ENCODE measurements at regions not wholly inside any gene's neighbourhood (a gene's known extent, or its start where the extent isn't known, plus 50 kb on each side); places are given as distances from the start of the nearest gene placed in this dataset.

- no peaks in the 10 kb centered on the region for H3K36me3 Mint-ChIP-seq (ENCODE audit: insufficient read depth)
- no peaks in the 10 kb centered on the region for H3K4me1 Mint-ChIP-seq
- DNase-seq (ENCODE audit: low spot score in 2 of 2): no peak
- H3K27ac Mint-ChIP-seq (ENCODE audit: low read depth): no peak overlapping the region
- H3K4me3 Mint-ChIP-seq: no peak overlapping the region
- peaks cover 20% of the 10 kb centered on the region for H3K9me3 Mint-ChIP-seq
- ATAC-seq (replicated peaks; ENCODE audit: extremely low read depth, poor library complexity, severe bottlenecking): no peak
- H3K27me3 Mint-ChIP-seq: no peaks in the 10 kb centered on the region
These were observed 986.3 kb upstream of the LRRTM1 start for GRCh38 chr2:81290846-81291245.

- Mint-ChIP-seq H3K4me3 (no peak overlapping the region), H3K9me3 (peaks cover 3% of the 10 kb centered on the region), H3K36me3 (ENCODE audit: insufficient read depth) (no peaks in the 10 kb centered on the region), H3K4me1 (no peaks in the 10 kb centered on the region), H3K27me3 (no peaks in the 10 kb centered on the region), H3K27ac (ENCODE audit: low read depth) (no peak overlapping the region)
- ATAC-seq (replicated peaks; ENCODE audit: extremely low read depth, poor library complexity, severe bottlenecking): no peak
- no peak for DNase-seq (ENCODE audit: low spot score in 2 of 2)
These were observed 978.5 kb upstream of the LRRTM1 start for GRCh38 chr2:81283081-81283480.

- Mint-ChIP-seq H3K9me3 (peaks cover 3% of the 10 kb centered on the region), H3K27ac (ENCODE audit: low read depth) (no peak overlapping the region), H3K4me1 (no peaks in the 10 kb centered on the region), H3K27me3 (no peaks in the 10 kb centered on the region), H3K4me3 (no peak overlapping the region), H3K36me3 (ENCODE audit: insufficient read depth) (no peaks in the 10 kb centered on the region)
- ATAC-seq (replicated peaks; ENCODE audit: extremely low read depth, poor library complexity, severe bottlenecking) (no peak), DNase-seq (ENCODE audit: low spot score in 2 of 2) (no peak)
These were observed 977.7 kb upstream of the LRRTM1 start for GRCh38 chr2:81282151-81282769.

- peaks cover 7% of the 10 kb centered on the region for H3K9me3 Mint-ChIP-seq
- no peak for DNase-seq (ENCODE audit: low spot score in 2 of 2)
- no peak for ATAC-seq (replicated peaks; ENCODE audit: extremely low read depth, poor library complexity, severe bottlenecking)
These were observed 972.0 kb upstream of the LRRTM1 start for GRCh38 chr2:81276595-81276994.

GRCh38 chr2:81266106-81266505 lies 961.6 kb upstream of the LRRTM1 start:
- ATAC-seq (replicated peaks; ENCODE audit: extremely low read depth, poor library complexity, severe bottlenecking) (no peak), DNase-seq (ENCODE audit: low spot score in 2 of 2) (no peak)
- H3K27me3 Mint-ChIP-seq: no peaks in the 10 kb centered on the region
- H3K9me3 Mint-ChIP-seq: peaks cover 18% of the 10 kb centered on the region
- no peak overlapping the region for H3K4me3 Mint-ChIP-seq
- no peaks in the 10 kb centered on the region for H3K36me3 Mint-ChIP-seq (ENCODE audit: insufficient read depth)
- H3K4me1 Mint-ChIP-seq: no peaks in the 10 kb centered on the region
- H3K27ac Mint-ChIP-seq (ENCODE audit: low read depth): no peak overlapping the region

More at GRCh38 chr2:81276595-81276994, 972.0 kb upstream of the LRRTM1 start:
- H3K36me3 Mint-ChIP-seq (ENCODE audit: insufficient read depth): no peaks in the 10 kb centered on the region
- H3K4me1 Mint-ChIP-seq: no peaks in the 10 kb centered on the region
- H3K27me3 Mint-ChIP-seq: no peaks in the 10 kb centered on the region
- H3K4me3 Mint-ChIP-seq: no peak overlapping the region
- H3K27ac Mint-ChIP-seq (ENCODE audit: low read depth): no peak overlapping the region

GRCh38 chr2:81263989-81264388 lies 959.4 kb upstream of the LRRTM1 start:
- ATAC-seq (replicated peaks; ENCODE audit: extremely low read depth, poor library complexity, severe bottlenecking) (no peak), DNase-seq (ENCODE audit: low spot score in 2 of 2) (no peak)
- no peak overlapping the region for H3K27ac Mint-ChIP-seq (ENCODE audit: low read depth)
- H3K9me3 Mint-ChIP-seq: peaks cover 7% of the 10 kb centered on the region
- no peak overlapping the region for H3K4me3 Mint-ChIP-seq
- H3K4me1 Mint-ChIP-seq: no peaks in the 10 kb centered on the region
- H3K36me3 Mint-ChIP-seq (ENCODE audit: insufficient read depth): no peaks in the 10 kb centered on the region
- no peaks in the 10 kb centered on the region for H3K27me3 Mint-ChIP-seq

- H3K27me3 Mint-ChIP-seq: no peaks in the 10 kb centered on the region
- peaks cover 3% of the 10 kb centered on the region for H3K9me3 Mint-ChIP-seq
- H3K4me1 Mint-ChIP-seq: no peaks in the 10 kb centered on the region
- no peak overlapping the region for H3K4me3 Mint-ChIP-seq
- H3K36me3 Mint-ChIP-seq (ENCODE audit: insufficient read depth): no peaks in the 10 kb centered on the region
- no peak overlapping the region for H3K27ac Mint-ChIP-seq (ENCODE audit: low read depth)
- no peak for DNase-seq (ENCODE audit: low spot score in 2 of 2)
- ATAC-seq (replicated peaks; ENCODE audit: extremely low read depth, poor library complexity, severe bottlenecking): no peak
These were observed 955.8 kb upstream of the LRRTM1 start for GRCh38 chr2:81260320-81260719.

GRCh38 chr2:81250270-81250669 lies 945.7 kb upstream of the LRRTM1 start:
- ATAC-seq (replicated peaks; ENCODE audit: extremely low read depth, poor library complexity, severe bottlenecking) (no peak), DNase-seq (ENCODE audit: low spot score in 2 of 2) (no peak)
- Mint-ChIP-seq H3K27me3 (no peaks in the 10 kb centered on the region), H3K4me1 (no peaks in the 10 kb centered on the region), H3K36me3 (ENCODE audit: insufficient read depth) (no peaks in the 10 kb centered on the region), H3K27ac (ENCODE audit: low read depth) (no peak overlapping the region), H3K9me3 (peaks cover 31% of the 10 kb centered on the region), H3K4me3 (no peak overlapping the region)

GRCh38 chr2:81249152-81249551 lies 944.6 kb upstream of the LRRTM1 start:
- ATAC-seq (replicated peaks; ENCODE audit: extremely low read depth, poor library complexity, severe bottlenecking) (no peak), DNase-seq (ENCODE audit: low spot score in 2 of 2) (no peak)
- Mint-ChIP-seq H3K27me3 (no peaks in the 10 kb centered on the region), H3K4me1 (no peaks in the 10 kb centered on the region), H3K36me3 (ENCODE audit: insufficient read depth) (no peaks in the 10 kb centered on the region), H3K9me3 (peaks cover 32% of the 10 kb centered on the region), H3K4me3 (no peak overlapping the region), H3K27ac (ENCODE audit: low read depth) (no peak overlapping the region)

- no peaks in the 10 kb centered on the region for H3K4me1 Mint-ChIP-seq
- H3K9me3 Mint-ChIP-seq: peaks cover 27% of the 10 kb centered on the region
- ATAC-seq (replicated peaks; ENCODE audit: extremely low read depth, poor library complexity, severe bottlenecking): no peak
- H3K36me3 Mint-ChIP-seq (ENCODE audit: insufficient read depth): no peaks in the 10 kb centered on the region
- H3K27me3 Mint-ChIP-seq: no peaks in the 10 kb centered on the region
- DNase-seq (ENCODE audit: low spot score in 2 of 2): no peak
- no peak overlapping the region for H3K4me3 Mint-ChIP-seq
- H3K27ac Mint-ChIP-seq (ENCODE audit: low read depth): no peak overlapping the region
These were observed 943.1 kb upstream of the LRRTM1 start for GRCh38 chr2:81247648-81248047.

GRCh38 chr2:81242501-81242900 lies 937.9 kb upstream of the LRRTM1 start:
- H3K36me3 Mint-ChIP-seq (ENCODE audit: insufficient read depth): no peaks in the 10 kb centered on the region
- no peaks in the 10 kb centered on the region for H3K27me3 Mint-ChIP-seq
- ATAC-seq (replicated peaks; ENCODE audit: extremely low read depth, poor library complexity, severe bottlenecking) (no peak), DNase-seq (ENCODE audit: low spot score in 2 of 2) (no peak)
- H3K27ac Mint-ChIP-seq (ENCODE audit: low read depth): no peak overlapping the region
- H3K4me3 Mint-ChIP-seq: no peak overlapping the region
- H3K9me3 Mint-ChIP-seq: peaks cover 38% of the 10 kb centered on the region
- no peaks in the 10 kb centered on the region for H3K4me1 Mint-ChIP-seq

GRCh38 chr2:81238462-81238861 lies 933.9 kb upstream of the LRRTM1 start:
- no peak for DNase-seq (ENCODE audit: low spot score in 2 of 2)
- peaks cover 32% of the 10 kb centered on the region for H3K9me3 Mint-ChIP-seq
- no peak for ATAC-seq (replicated peaks; ENCODE audit: extremely low read depth, poor library complexity, severe bottlenecking)

GRCh38 chr2:81235601-81236000 lies 931.0 kb upstream of the LRRTM1 start:
- peaks cover 46% of the 10 kb centered on the region for H3K9me3 Mint-ChIP-seq
- no peaks in the 10 kb centered on the region for H3K4me1 Mint-ChIP-seq
- H3K36me3 Mint-ChIP-seq (ENCODE audit: insufficient read depth): no peaks in the 10 kb centered on the region
- no peak for ATAC-seq (replicated peaks; ENCODE audit: extremely low read depth, poor library complexity, severe bottlenecking)
- H3K27ac Mint-ChIP-seq (ENCODE audit: low read depth): no peak overlapping the region
- DNase-seq (ENCODE audit: low spot score in 2 of 2): no peak
- H3K4me3 Mint-ChIP-seq: no peak overlapping the region
- H3K27me3 Mint-ChIP-seq: no peaks in the 10 kb centered on the region

More at GRCh38 chr2:81238462-81238861, 933.9 kb upstream of the LRRTM1 start:
- H3K27me3 Mint-ChIP-seq: no peaks in the 10 kb centered on the region
- no peak overlapping the region for H3K27ac Mint-ChIP-seq (ENCODE audit: low read depth)
- H3K4me3 Mint-ChIP-seq: no peak overlapping the region
- H3K36me3 Mint-ChIP-seq (ENCODE audit: insufficient read depth): no peaks in the 10 kb centered on the region
- no peaks in the 10 kb centered on the region for H3K4me1 Mint-ChIP-seq

Data from central memory CD8-positive, alpha-beta T cell (primary cell).